Thoracic aorta (tissue), 2 donors: ENCODE measurements at regions not wholly inside any gene's neighbourhood (a gene's known extent, or its start where the extent isn't known, plus 50 kb on each side); places are given as distances from the start of the nearest gene placed in this dataset.

Experiments
- ATAC-seq: fragments of 150-250 bp; one replicate; pipeline ENCODE4 v1.8.0; 2017; ENCODE audit warnings: low read depth; ENCODE audit not compliant: insufficient number of reproducible peaks, low FRiP score
- DNase-seq: peaks from one replicate; pipeline ENCODE4 v3.0.0-alpha.2; 2020; ENCODE audit warnings: low spot score
- H3K27ac ChIP-seq, 2 donors: fragments of 200-600 bp; sonication (generic); 1 replicate in 1 of 2; 2 replicates in 1 of 2; pipeline ENCODE4 v1.5.1; 2016; ENCODE audit warnings: mild to moderate bottlenecking in 2 of 2, moderate library complexity in 2 of 2
- H3K27me3 ChIP-seq: fragments of 200-600 bp; sonication (generic); replicated peaks from 2 replicates; pipeline ENCODE4 v1.6.0; 2016; ENCODE audit warnings: mild to moderate bottlenecking; ENCODE audit not compliant: insufficient read depth
- H3K36me3 ChIP-seq: fragments of 200-600 bp; sonication (generic); one replicate; pipeline ENCODE4 v1.5.1; 2016
- H3K4me1 ChIP-seq, 2 donors: fragments of 200-600 bp; sonication (generic); 1 replicate in 1 of 2; 2 replicates in 1 of 2; pipeline versions ENCODE4 v1.5.1 to v1.6.0; 2016; ENCODE audit warnings: low read depth in 2 of 2, mild to moderate bottlenecking in 1 of 2; ENCODE audit not compliant: control insufficient read depth in 1 of 2
- H3K4me3 ChIP-seq: fragments of 200-600 bp; sonication (generic); 2 replicates; pipeline ENCODE4 v1.5.1; 2016; ENCODE audit warnings: mild to moderate bottlenecking
- H3K9me3 ChIP-seq: fragments of 200-600 bp; sonication (generic); 2 replicates; pipeline ENCODE4 v1.5.1; 2016
- CTCF ChIP-seq: fragments of 200-600 bp; sonication (generic); IDR thresholded peaks from one replicate; pipeline ENCODE4 v1.5.1; 2019; ENCODE audit warnings: antibody characterized with exemption

- Histone ChIP-seq H3K27me3 (no peaks in the 10 kb centered on the region), H3K4me3 (no peak overlapping the region), H3K9me3 (no peaks in the 10 kb centered on the region), H3K4me1 (no peaks in the 10 kb centered on the region), H3K36me3 (no peaks in the 10 kb centered on the region), H3K27ac (no peak overlapping the region)
- TF ChIP-seq CTCF = no peak
- DNase-seq (no peak), ATAC-seq (no peak)
These were observed 158.9 kb upstream of the MAD2L1 start for GRCh38 chr4:120225527-120225926.

GRCh38 chr4:120218981-120219380 is 152.3 kb upstream of the MAD2L1 start:
- Histone ChIP-seq H3K27me3 (no peaks in the 10 kb centered on the region), H3K27ac (no peak overlapping the region), H3K4me1 (no peaks in the 10 kb centered on the region), H3K9me3 (no peaks in the 10 kb centered on the region), H3K4me3 (no peak overlapping the region), H3K36me3 (no peaks in the 10 kb centered on the region)
- no peak for DNase-seq
- no peak for ATAC-seq
- no peak for TF ChIP-seq CTCF

- no peaks in the 10 kb centered on the region for H3K27me3 ChIP-seq
- H3K9me3 ChIP-seq = no peaks in the 10 kb centered on the region
- no peak for TF ChIP-seq CTCF
- DNase-seq (no peak), ATAC-seq (no peak)
- H3K27ac ChIP-seq = no peak overlapping the region
- no peak overlapping the region for H3K4me3 ChIP-seq
- H3K36me3 ChIP-seq = no peaks in the 10 kb centered on the region
- H3K4me1 ChIP-seq = no peaks in the 10 kb centered on the region
These were observed 148.7 kb upstream of the MAD2L1 start for GRCh38 chr4:120215350-120215749.

- Histone ChIP-seq H3K36me3 (no peaks in the 10 kb centered on the region), H3K27me3 (no peaks in the 10 kb centered on the region), H3K4me1 (no peaks in the 10 kb centered on the region), H3K9me3 (no peaks in the 10 kb centered on the region), H3K4me3 (no peak overlapping the region), H3K27ac (no peak overlapping the region)
- DNase-seq (no peak), ATAC-seq (no peak)
- no peak for TF ChIP-seq CTCF
These were observed 144.9 kb upstream of the MAD2L1 start for GRCh38 chr4:120211408-120212015.

GRCh38 chr4:120209706-120210105 is 143.1 kb upstream of the MAD2L1 start:
- no peak for ATAC-seq
- Histone ChIP-seq H3K9me3 (no peaks in the 10 kb centered on the region), H3K36me3 (no peaks in the 10 kb centered on the region), H3K4me1 (no peaks in the 10 kb centered on the region), H3K27me3 (no peaks in the 10 kb centered on the region), H3K27ac (no peak overlapping the region), H3K4me3 (no peak overlapping the region)
- DNase-seq = no peak
- no peak for TF ChIP-seq CTCF
